ENCODE measurements at regions not wholly inside any gene's neighbourhood (a gene's known extent, or its start where the extent isn't known, plus 50 kb on each side); places are given as distances from the start of the nearest gene placed in this dataset.

DNA sequence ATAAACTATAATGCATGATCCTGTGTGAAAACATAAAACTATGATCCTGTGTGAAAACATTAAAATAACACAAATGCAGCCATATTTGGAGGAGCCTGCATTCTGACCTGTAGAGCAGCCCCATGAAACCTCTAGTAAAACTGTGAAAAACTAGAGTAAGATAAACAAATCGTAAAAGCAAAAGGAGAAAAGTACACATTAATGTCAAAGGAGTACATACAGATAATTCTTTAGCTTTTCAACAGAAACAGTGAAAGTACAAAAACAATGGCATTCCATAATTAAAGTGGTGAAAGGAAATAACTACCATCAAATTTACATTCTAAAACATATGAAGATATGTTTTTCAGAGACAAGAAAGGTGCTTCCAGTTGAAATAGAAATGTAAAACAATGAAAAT, 1267.2 kb downstream of the SLITRK1 start:
- H3K9me3 ChIP-seq (ENCODE audit: control insufficient read depth in 1 of 2, low read length in 2 of 2) = no peaks in the 10 kb centered on the region
- no peak overlapping the region for H3K4me3 ChIP-seq (ENCODE audit: low read length in 2 of 2)
- H3K4me1 ChIP-seq (ENCODE audit: insufficient read depth, low read length) = no peaks in the 10 kb centered on the region
- intact Hi-C loops (cut with micrococcal nuclease) = no loop called here
- no peaks in the 10 kb centered on the region for H3K36me3 Mint-ChIP-seq
- peaks cover 0 to 4% (median 0%) of the 10 kb centered on the region in 8 donors for H3K9me3 Mint-ChIP-seq
- no peaks in the 10 kb centered on the region for H3K27me3 ChIP-seq (ENCODE audit: insufficient read depth, low read length)
- no peak for DNase-seq
- no peak overlapping the region for H3K27ac Mint-ChIP-seq
- no peak overlapping the region for H3K4me3 Mint-ChIP-seq
- no peaks in the 10 kb centered on the region for H3K27me3 Mint-ChIP-seq
- CTCF ChIA-PET (ENCODE audit: partially characterized antibody) = no interaction called here
- no peaks in the 10 kb centered on the region for H3K36me3 ChIP-seq (ENCODE audit: insufficient read depth, low read length)
- no peaks in the 10 kb centered on the region for H3K4me1 Mint-ChIP-seq
- no peak overlapping the region for H3K27ac ChIP-seq (ENCODE audit: low read depth, low read length)
- POLR2A ChIA-PET (ENCODE audit: partially characterized antibody) = no interaction called here

DNA sequence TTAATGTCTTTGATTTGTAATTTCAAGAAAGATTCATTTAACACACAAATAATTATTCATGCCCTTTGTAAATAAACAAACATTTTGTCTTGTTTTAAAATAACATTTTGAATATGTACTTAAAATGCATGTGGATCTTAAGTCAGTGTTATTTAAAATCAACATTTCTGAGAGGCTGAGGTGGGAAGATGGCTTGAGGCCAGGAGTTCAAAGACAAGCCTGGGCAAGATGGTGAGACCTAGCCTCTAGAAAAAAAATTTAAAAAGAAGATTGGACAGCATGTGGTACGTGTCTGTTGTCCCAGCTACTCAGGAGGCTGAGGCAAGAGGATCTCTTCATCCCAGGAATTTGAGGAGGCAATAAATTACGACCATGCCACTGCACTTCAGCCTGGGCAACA, 1268.2 kb downstream of the SLITRK1 start:
- intact Hi-C loops (cut with micrococcal nuclease) = no loop called here
- no peak overlapping the region for H3K27ac Mint-ChIP-seq

DNA sequence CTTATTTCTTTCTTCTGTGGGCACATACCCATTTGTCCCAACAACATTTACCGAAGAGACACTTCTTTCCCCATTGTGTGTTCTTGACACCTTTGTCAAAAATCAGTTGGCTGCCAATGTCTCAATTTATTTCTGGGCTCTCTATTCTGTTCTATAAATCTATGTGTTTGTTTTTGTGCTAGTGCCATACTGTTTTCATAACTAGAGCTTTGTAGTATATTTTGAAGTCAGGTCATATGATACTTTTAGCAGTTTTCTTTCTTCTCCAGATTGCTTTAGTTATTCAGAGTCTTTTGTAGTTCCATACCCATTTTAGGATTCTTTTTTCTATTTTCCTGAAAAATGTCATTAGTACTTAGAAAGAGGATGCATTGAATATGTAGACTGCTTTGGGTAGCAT, 1276.3 kb downstream of the SLITRK1 start:
- no peaks in the 10 kb centered on the region for H3K4me1 ChIP-seq (ENCODE audit: insufficient read depth, low read length)
- Mint-ChIP-seq H3K4me1 (no peaks in the 10 kb centered on the region), H3K27me3 (no peaks in the 10 kb centered on the region), H3K4me3 (no peak overlapping the region), H3K36me3 (no peaks in the 10 kb centered on the region), H3K27ac (no peak overlapping the region), H3K9me3 (peaks cover 0 to 30% (median 16%) of the 10 kb centered on the region in 8 donors)
- intact Hi-C loops (cut with micrococcal nuclease) = no loop called here
- DNase-seq = no peak
- ChIA-PET CTCF (ENCODE audit: partially characterized antibody) (no interaction called here), POLR2A (ENCODE audit: partially characterized antibody) (no interaction called here)
- no peaks in the 10 kb centered on the region for H3K9me3 ChIP-seq (ENCODE audit: control insufficient read depth in 1 of 2, low read length in 2 of 2)
- no peaks in the 10 kb centered on the region for H3K36me3 ChIP-seq (ENCODE audit: insufficient read depth, low read length)
- H3K4me3 ChIP-seq (ENCODE audit: low read length in 2 of 2) = no peak overlapping the region
- no peaks in the 10 kb centered on the region for H3K27me3 ChIP-seq (ENCODE audit: insufficient read depth, low read length)
- H3K27ac ChIP-seq (ENCODE audit: low read depth, low read length) = no peak overlapping the region

More for the DNA sequence above, 1268.2 kb downstream of the SLITRK1 start:
- CTCF ChIA-PET (ENCODE audit: partially characterized antibody) = no interaction called here
- H3K36me3 Mint-ChIP-seq = no peaks in the 10 kb centered on the region
- H3K4me1 ChIP-seq (ENCODE audit: insufficient read depth, low read length) = no peaks in the 10 kb centered on the region
- POLR2A ChIA-PET (ENCODE audit: partially characterized antibody) = no interaction called here
- H3K27ac ChIP-seq (ENCODE audit: low read depth, low read length) = no peak overlapping the region
- no peaks in the 10 kb centered on the region for H3K27me3 ChIP-seq (ENCODE audit: insufficient read depth, low read length)
- H3K36me3 ChIP-seq (ENCODE audit: insufficient read depth, low read length) = no peaks in the 10 kb centered on the region
- H3K27me3 Mint-ChIP-seq = no peaks in the 10 kb centered on the region
- no peak for DNase-seq
- no peak overlapping the region for H3K4me3 ChIP-seq (ENCODE audit: low read length in 2 of 2)
- H3K4me1 Mint-ChIP-seq = no peaks in the 10 kb centered on the region
- H3K9me3 ChIP-seq (ENCODE audit: control insufficient read depth in 1 of 2, low read length in 2 of 2) = no peaks in the 10 kb centered on the region
- H3K4me3 Mint-ChIP-seq = no peak overlapping the region
- H3K9me3 Mint-ChIP-seq = peaks cover 0 to 5% (median 2%) of the 10 kb centered on the region in 8 donors

DNA sequence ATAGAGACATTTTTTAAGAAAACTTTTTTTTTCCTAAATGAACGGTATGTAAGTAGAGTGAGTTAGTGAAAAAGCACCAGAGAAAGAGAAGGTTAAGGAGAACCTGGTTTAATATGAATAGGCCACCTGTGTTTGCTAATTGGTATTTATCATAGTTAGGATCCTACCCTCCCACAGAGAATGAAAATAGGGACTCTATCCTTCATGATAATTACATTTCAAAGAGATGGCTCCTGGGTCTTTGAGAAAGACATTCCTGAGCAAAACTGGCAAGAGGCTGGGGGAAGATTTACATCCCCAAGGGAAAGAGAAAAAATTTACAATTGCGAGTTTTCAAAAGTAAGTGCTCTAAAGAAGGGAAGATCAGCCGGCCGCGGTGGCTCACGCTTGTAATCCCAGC, 1284.5 kb downstream of the SLITRK1 start:
- no peaks in the 10 kb centered on the region for H3K4me1 ChIP-seq (ENCODE audit: insufficient read depth, low read length)
- Mint-ChIP-seq H3K27ac (no peak overlapping the region), H3K36me3 (no peaks in the 10 kb centered on the region), H3K4me1 (no peaks in the 10 kb centered on the region), H3K27me3 (no peaks in the 10 kb centered on the region), H3K9me3 (peaks cover 1 to 12% (median 8%) of the 10 kb centered on the region in 8 donors), H3K4me3 (no peak overlapping the region)
- no peaks in the 10 kb centered on the region for H3K27me3 ChIP-seq (ENCODE audit: insufficient read depth, low read length)
- POLR2A ChIA-PET (ENCODE audit: partially characterized antibody) = no interaction called here
- intact Hi-C loops (cut with micrococcal nuclease) = no loop called here
- CTCF ChIA-PET (ENCODE audit: partially characterized antibody) = no interaction called here
- no peaks in the 10 kb centered on the region for H3K36me3 ChIP-seq (ENCODE audit: insufficient read depth, low read length)
- DNase-seq = peak in 1 of 5 donors; percentile 7
- H3K9me3 ChIP-seq (ENCODE audit: control insufficient read depth in 1 of 2, low read length in 2 of 2) = no peaks in the 10 kb centered on the region
- no peak overlapping the region for H3K4me3 ChIP-seq (ENCODE audit: low read length in 2 of 2)
- H3K27ac ChIP-seq (ENCODE audit: low read depth, low read length) = no peak overlapping the region

DNA sequence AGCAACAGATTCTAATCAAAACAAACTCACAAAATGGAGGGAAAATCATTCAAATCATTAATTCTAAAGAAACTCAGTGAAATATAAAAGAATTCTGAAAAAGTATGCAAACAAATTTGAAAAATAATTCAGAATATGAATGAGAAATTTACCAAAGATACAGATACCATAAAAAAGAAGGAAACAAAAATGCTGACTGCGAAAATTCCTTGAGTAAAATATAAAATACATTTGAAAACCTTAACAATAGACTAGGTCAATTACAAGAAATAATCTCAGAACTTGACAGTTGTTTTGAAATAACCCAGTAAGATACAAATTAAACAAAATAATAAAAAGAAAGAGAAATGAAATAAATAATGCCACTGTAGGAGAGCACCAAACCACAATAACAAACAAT, 1289.0 kb downstream of the SLITRK1 start:
- intact Hi-C loops (cut with micrococcal nuclease) = no loop called here
- no peak for DNase-seq
- Mint-ChIP-seq H3K27ac (no peak overlapping the region), H3K36me3 (no peaks in the 10 kb centered on the region), H3K4me1 (no peaks in the 10 kb centered on the region), H3K9me3 (peaks cover 3 to 19% (median 11%) of the 10 kb centered on the region in 8 donors), H3K4me3 (no peak overlapping the region), H3K27me3 (no peaks in the 10 kb centered on the region)
- H3K9me3 ChIP-seq (ENCODE audit: control insufficient read depth in 1 of 2, low read length in 2 of 2) = no peaks in the 10 kb centered on the region
- no peak overlapping the region for H3K4me3 ChIP-seq (ENCODE audit: low read length in 2 of 2)
- no peaks in the 10 kb centered on the region for H3K4me1 ChIP-seq (ENCODE audit: insufficient read depth, low read length)
- no peaks in the 10 kb centered on the region for H3K36me3 ChIP-seq (ENCODE audit: insufficient read depth, low read length)
- CTCF ChIA-PET (ENCODE audit: partially characterized antibody) = no interaction called here
- no peaks in the 10 kb centered on the region for H3K27me3 ChIP-seq (ENCODE audit: insufficient read depth, low read length)
- H3K27ac ChIP-seq (ENCODE audit: low read depth, low read length) = no peak overlapping the region
- POLR2A ChIA-PET (ENCODE audit: partially characterized antibody) = no interaction called here

DNA sequence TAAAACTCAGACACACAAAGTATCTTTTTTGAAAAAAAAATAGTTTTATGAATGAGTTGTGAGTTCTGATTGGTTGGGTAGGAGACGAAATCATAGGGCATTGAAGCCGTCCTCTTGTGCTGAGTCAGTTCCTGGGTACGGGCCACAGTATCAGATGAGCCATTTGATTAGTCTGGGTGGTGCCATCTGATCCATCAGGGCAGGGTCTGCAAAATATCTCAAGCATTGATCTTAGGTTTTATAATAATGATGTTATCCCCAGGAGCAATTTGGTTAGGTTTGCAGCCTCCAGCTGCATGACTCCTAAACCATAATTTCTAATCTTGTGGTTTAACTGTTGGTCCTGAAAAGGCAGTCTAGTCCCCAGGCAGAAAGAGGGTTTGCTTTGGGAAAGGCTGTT, 1310.6 kb downstream of the SLITRK1 start:
- Histone ChIP-seq H3K4me1 (ENCODE audit: insufficient read depth, low read length) (no peaks in the 10 kb centered on the region), H3K27ac (ENCODE audit: low read depth, low read length) (no peak overlapping the region), H3K9me3 (ENCODE audit: control insufficient read depth in 1 of 2, low read length in 2 of 2) (no peaks in the 10 kb centered on the region), H3K36me3 (ENCODE audit: insufficient read depth, low read length) (no peaks in the 10 kb centered on the region), H3K27me3 (ENCODE audit: insufficient read depth, low read length) (no peaks in the 10 kb centered on the region), H3K4me3 (ENCODE audit: low read length in 2 of 2) (no peak overlapping the region)
- DNase-seq = no peak
- Mint-ChIP-seq H3K36me3 (no peaks in the 10 kb centered on the region), H3K27ac (no peak overlapping the region), H3K9me3 (peaks cover 0 to 15% (median 5%) of the 10 kb centered on the region in 8 donors), H3K4me1 (no peaks in the 10 kb centered on the region), H3K4me3 (no peak overlapping the region), H3K27me3 (no peaks in the 10 kb centered on the region)
- intact Hi-C loops (cut with micrococcal nuclease) = no loop called here
- ChIA-PET CTCF (ENCODE audit: partially characterized antibody) (no interaction called here), POLR2A (ENCODE audit: partially characterized antibody) (no interaction called here)

DNA sequence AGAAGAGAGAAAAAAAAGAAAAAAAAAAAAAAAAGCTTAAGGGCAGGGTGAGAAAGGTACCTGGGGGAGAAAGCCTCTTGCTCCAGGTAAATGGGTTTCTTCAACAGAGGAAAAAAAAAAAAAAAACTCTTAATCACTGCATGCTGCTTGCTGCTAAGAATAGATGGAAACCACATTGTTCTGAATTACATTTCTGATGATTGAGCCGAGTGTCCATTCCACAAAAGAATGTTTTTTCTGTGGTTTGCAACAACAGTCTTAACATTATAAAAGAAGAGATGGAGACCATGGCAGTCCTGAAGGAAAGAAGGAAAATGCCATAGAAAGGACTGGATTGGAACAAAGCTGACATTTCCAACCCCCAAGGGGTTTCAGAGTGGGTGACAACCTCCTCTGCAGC, 1312.7 kb downstream of the SLITRK1 start:
- Mint-ChIP-seq H3K36me3 (no peaks in the 10 kb centered on the region), H3K27ac (no peak overlapping the region), H3K4me3 (no peak overlapping the region), H3K27me3 (no peaks in the 10 kb centered on the region), H3K4me1 (no peaks in the 10 kb centered on the region), H3K9me3 (peaks cover 0 to 11% (median 5%) of the 10 kb centered on the region in 8 donors)
- Histone ChIP-seq H3K4me1 (ENCODE audit: insufficient read depth, low read length) (no peaks in the 10 kb centered on the region), H3K9me3 (ENCODE audit: control insufficient read depth in 1 of 2, low read length in 2 of 2) (no peaks in the 10 kb centered on the region), H3K27ac (ENCODE audit: low read depth, low read length) (no peak overlapping the region), H3K36me3 (ENCODE audit: insufficient read depth, low read length) (no peaks in the 10 kb centered on the region), H3K27me3 (ENCODE audit: insufficient read depth, low read length) (no peaks in the 10 kb centered on the region), H3K4me3 (ENCODE audit: low read length in 2 of 2) (no peak overlapping the region)
- no peak for DNase-seq
- ChIA-PET POLR2A (ENCODE audit: partially characterized antibody) (no interaction called here), CTCF (ENCODE audit: partially characterized antibody) (no interaction called here)
- intact Hi-C loops (cut with micrococcal nuclease) = no loop called here

DNA sequence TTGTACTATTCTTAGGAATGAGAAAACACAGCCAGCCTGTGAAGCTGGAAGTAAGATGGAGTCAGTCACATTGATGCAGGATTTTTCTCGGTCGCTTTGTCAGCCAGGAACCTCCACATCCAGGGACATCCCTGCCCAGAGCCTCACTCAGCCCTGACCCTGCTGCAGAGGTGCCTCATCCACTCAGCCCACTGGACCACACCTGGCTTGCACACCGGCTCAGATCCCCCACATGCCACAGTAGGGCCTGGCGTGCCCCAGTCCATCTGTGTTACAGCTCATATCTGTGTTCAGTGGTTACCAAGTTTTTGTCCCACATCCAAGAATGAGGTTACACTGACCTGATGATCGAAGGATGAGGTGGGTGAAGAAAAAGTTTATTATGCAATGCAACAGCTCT, 1315.4 kb downstream of the SLITRK1 start:
- Mint-ChIP-seq H3K4me3 (no peak overlapping the region), H3K4me1 (no peaks in the 10 kb centered on the region), H3K36me3 (no peaks in the 10 kb centered on the region), H3K27ac (no peak overlapping the region), H3K9me3 (peaks cover 0 to 6% (median 4%) of the 10 kb centered on the region in 8 donors), H3K27me3 (no peaks in the 10 kb centered on the region)
- no peak for DNase-seq
- Histone ChIP-seq H3K9me3 (ENCODE audit: control insufficient read depth in 1 of 2, low read length in 2 of 2) (no peaks in the 10 kb centered on the region), H3K4me3 (ENCODE audit: low read length in 2 of 2) (no peak overlapping the region), H3K4me1 (ENCODE audit: insufficient read depth, low read length) (no peaks in the 10 kb centered on the region), H3K27me3 (ENCODE audit: insufficient read depth, low read length) (no peaks in the 10 kb centered on the region), H3K27ac (ENCODE audit: low read depth, low read length) (no peak overlapping the region), H3K36me3 (ENCODE audit: insufficient read depth, low read length) (no peaks in the 10 kb centered on the region)
- CTCF ChIA-PET (ENCODE audit: partially characterized antibody) = no interaction called here
- intact Hi-C loops (cut with micrococcal nuclease) = no loop called here
- POLR2A ChIA-PET (ENCODE audit: partially characterized antibody) = no interaction called here

All from CD4-positive, alpha-beta memory T cell (primary cell).